GM11168 (cell line): ENCODE measurements at regions not wholly inside any gene's neighbourhood (a gene's known extent, or its start where the extent isn't known, plus 50 kb on each side); places are given as distances from the start of the nearest gene placed in this dataset.

Experiments used
- in situ Hi-C: fragments of 300-500 bp; cut with MboI; formaldehyde crosslinking; loops from one replicate; pipeline ENCODE4 v1.12.0; 2022; ENCODE audit warnings: low sequenced_read_pairs; ENCODE audit not compliant: unreplicated experiment

GRCh38 chr18:38576916-38577315 lies 1011.3 kb upstream of the CELF4 start:
- in situ Hi-C loops: no loop called here

- in situ Hi-C loops: no loop called here
These were observed 1010.8 kb upstream of the CELF4 start for GRCh38 chr18:38576349-38576748.

- in situ Hi-C loops: no loop called here
These were observed 1010.0 kb upstream of the CELF4 start for GRCh38 chr18:38575648-38576047.

- in situ Hi-C loops: no loop called here
These were observed 1009.4 kb upstream of the CELF4 start for GRCh38 chr18:38575023-38575422.

GRCh38 chr18:38572554-38573111 lies 1007.0 kb upstream of the CELF4 start:
- in situ Hi-C loops: no loop called here

GRCh38 chr18:38571651-38572050 lies 1006.1 kb upstream of the CELF4 start:
- in situ Hi-C loops: no loop called here

GRCh38 chr18:38565513-38565912 lies 999.9 kb upstream of the CELF4 start:
- in situ Hi-C loops: no loop called here

GRCh38 chr18:38563396-38563980 lies 997.9 kb upstream of the CELF4 start:
- in situ Hi-C loops: no loop called here

GRCh38 chr18:38557006-38557405 lies 991.4 kb upstream of the CELF4 start:
- in situ Hi-C loops: no loop called here

- in situ Hi-C loops: no loop called here
These were observed 987.2 kb upstream of the CELF4 start for GRCh38 chr18:38552732-38553321.

- in situ Hi-C loops: no loop called here
These were observed 986.3 kb upstream of the CELF4 start for GRCh38 chr18:38551881-38552280.

GRCh38 chr18:38545071-38545470 lies 979.5 kb upstream of the CELF4 start:
- in situ Hi-C loops: loop anchor here (10.0 kb wide), 1 partner anchor 400 kb away; no protein-coding TSS in a partner anchor

GRCh38 chr18:38539856-38540255 lies 974.3 kb upstream of the CELF4 start:
- in situ Hi-C loops: loop anchor here (10.0 kb wide), 1 partner anchor 405 kb away; no protein-coding TSS in a partner anchor

GRCh38 chr18:38539371-38539770 lies 973.8 kb upstream of the CELF4 start:
- in situ Hi-C loops: no loop called here

GRCh38 chr18:38534073-38534472 lies 968.5 kb upstream of the CELF4 start:
- in situ Hi-C loops: no loop called here

- in situ Hi-C loops: no loop called here
These were observed 961.3 kb upstream of the CELF4 start for GRCh38 chr18:38526922-38527321.

GRCh38 chr18:38525039-38525438 lies 959.4 kb upstream of the CELF4 start:
- in situ Hi-C loops: no loop called here

GRCh38 chr18:38520786-38521185 lies 955.2 kb upstream of the CELF4 start:
- in situ Hi-C loops: no loop called here

- in situ Hi-C loops: no loop called here
These were observed 936.9 kb upstream of the CELF4 start for GRCh38 chr18:38502539-38502938.

GRCh38 chr18:38497266-38497665 lies 931.7 kb upstream of the CELF4 start:
- in situ Hi-C loops: no loop called here

GRCh38 chr18:38496222-38496793 lies 930.7 kb upstream of the CELF4 start:
- in situ Hi-C loops: no loop called here

- in situ Hi-C loops: no loop called here
These were observed 928.5 kb upstream of the CELF4 start for GRCh38 chr18:38494065-38494464.
